ENCODE measurements at regions not wholly inside any gene's neighbourhood (a gene's known extent, or its start where the extent isn't known, plus 50 kb on each side); places are given as distances from the start of the nearest gene placed in this dataset.

GRCh38 chr14:44418856-44419255 lies 88.2 kb downstream of the FSCB start:
- no peak for TF ChIP-seq CTCF (IDR thresholded peaks at IDR 0.05; ENCODE audit: low read depth, low read length, poor library complexity, severe bottlenecking)
- TF ChIP-seq EZH2phosphoT487 (IDR thresholded peaks at IDR 0.05; ENCODE audit: borderline replicate concordance, low read length), result no peak
